Activated CD4-positive, alpha-beta memory T cell treated with anti-CD3 and anti-CD28 coated beads for 36 hours (primary cell): ENCODE measurements at regions not wholly inside any gene's neighbourhood (a gene's known extent, or its start where the extent isn't known, plus 50 kb on each side); places are given as distances from the start of the nearest gene placed in this dataset.
A peak's percentile ranks its signal among the peaks of the same experiment; 100 is the strongest.

ENCODE experiments used
- CTCF ChIA-PET: fragments of 350-600 bp; sonication (Branson Sonifier 250); formaldehyde crosslinking; loops from one replicate; lab custom pipeline; 2021; ENCODE audit warnings: antibody characterized with exemption, inconsistent platforms; lab: Charles Lee
- POLR2A ChIA-PET: fragments of 350-600 bp; sonication (Branson Sonifier 250); formaldehyde crosslinking; loops from one replicate; lab custom pipeline; 2021; ENCODE audit warnings: antibody characterized with exemption; lab: Charles Lee
- DNase-seq: peaks from one replicate; pipeline ENCODE4 v3.0.0-alpha.2; 2020
- H3K27ac Mint-ChIP-seq: one replicate; pipeline ENCODE4 v1.8.0; 2021; ENCODE audit warnings: mixed read lengths
- H3K27me3 Mint-ChIP-seq: one replicate; pipeline ENCODE4 v1.8.0; 2021; ENCODE audit warnings: mixed read lengths
- H3K36me3 Mint-ChIP-seq: one replicate; pipeline ENCODE4 v1.8.0; 2021; ENCODE audit warnings: mixed read lengths
- H3K4me1 Mint-ChIP-seq: one replicate; pipeline ENCODE4 v1.8.0; 2021; ENCODE audit warnings: low read depth, mixed read lengths
- H3K4me3 Mint-ChIP-seq: one replicate; pipeline ENCODE4 v1.8.0; 2021; ENCODE audit warnings: mild to moderate bottlenecking, mixed read lengths
- H3K9me3 Mint-ChIP-seq: one replicate; pipeline ENCODE4 v1.8.0; 2021; ENCODE audit warnings: mixed read lengths
- intact Hi-C: fragments of 100-400 bp; cut with micrococcal nuclease; formaldehyde crosslinking; loops from one replicate; pipeline ENCODE4 v1.15.1; 2023

- Mint-ChIP-seq H3K9me3 (no peaks in the 10 kb centered on the region), H3K27ac (no peak overlapping the region), H3K36me3 (no peaks in the 10 kb centered on the region), H3K4me3 (no peak overlapping the region), H3K27me3 (no peaks in the 10 kb centered on the region), H3K4me1 (no peaks in the 10 kb centered on the region)
- POLR2A ChIA-PET = no interaction called here
- intact Hi-C loops = no loop called here
- CTCF ChIA-PET = no interaction called here
- DNase-seq = no peak
Measured at GRCh38 chr18:47407736-47408135, 156.3 kb upstream of the SKOR2 start.

GRCh38 chr18:47404845-47405244, 153.4 kb upstream of the SKOR2 start:
- intact Hi-C loops = no loop called here
- Mint-ChIP-seq H3K4me1 (no peaks in the 10 kb centered on the region), H3K9me3 (no peaks in the 10 kb centered on the region), H3K27me3 (no peaks in the 10 kb centered on the region), H3K27ac (no peak overlapping the region), H3K36me3 (no peaks in the 10 kb centered on the region), H3K4me3 (no peak overlapping the region)
- DNase-seq = no peak
- POLR2A ChIA-PET = no interaction called here
- CTCF ChIA-PET = no interaction called here

- DNase-seq = no peak
- H3K36me3 Mint-ChIP-seq = no peaks in the 10 kb centered on the region
- H3K9me3 Mint-ChIP-seq = no peaks in the 10 kb centered on the region
- ChIA-PET CTCF (no interaction called here), POLR2A (no interaction called here)
- no peaks in the 10 kb centered on the region for H3K27me3 Mint-ChIP-seq
- H3K4me1 Mint-ChIP-seq = no peaks in the 10 kb centered on the region
- intact Hi-C loops = no loop called here
- no peak overlapping the region for H3K4me3 Mint-ChIP-seq
- no peak overlapping the region for H3K27ac Mint-ChIP-seq
Measured at GRCh38 chr18:47403949-47404348, 152.5 kb upstream of the SKOR2 start.

GRCh38 chr18:47403317-47403716, 151.9 kb upstream of the SKOR2 start:
- Mint-ChIP-seq H3K9me3 (no peaks in the 10 kb centered on the region), H3K36me3 (no peaks in the 10 kb centered on the region), H3K4me3 (no peak overlapping the region), H3K27me3 (no peaks in the 10 kb centered on the region), H3K27ac (no peak overlapping the region), H3K4me1 (no peaks in the 10 kb centered on the region)
- ChIA-PET POLR2A (no interaction called here), CTCF (no interaction called here)
- intact Hi-C loops = no loop called here
- DNase-seq = no peak

- no peak for DNase-seq
- Mint-ChIP-seq H3K9me3 (peaks cover 8% of the 10 kb centered on the region), H3K27me3 (no peaks in the 10 kb centered on the region), H3K36me3 (no peaks in the 10 kb centered on the region), H3K27ac (no peak overlapping the region), H3K4me1 (no peaks in the 10 kb centered on the region), H3K4me3 (no peak overlapping the region)
- ChIA-PET CTCF (no interaction called here), POLR2A (no interaction called here)
- intact Hi-C loops = no loop called here
Measured at GRCh38 chr18:47399475-47399874, 148.0 kb upstream of the SKOR2 start.

- Mint-ChIP-seq H3K4me3 (no peak overlapping the region), H3K27me3 (no peaks in the 10 kb centered on the region), H3K27ac (no peak overlapping the region), H3K9me3 (peaks cover 8% of the 10 kb centered on the region), H3K36me3 (no peaks in the 10 kb centered on the region), H3K4me1 (no peaks in the 10 kb centered on the region)
- intact Hi-C loops = loop anchor here (2.0 kb wide), 1 partner anchor 351 kb away; no protein-coding TSS in a partner anchor
- DNase-seq = peak; percentile 21
- ChIA-PET POLR2A (no interaction called here), CTCF (interaction anchor here (0.7 to 1.1 kb wide), 3 partner anchors 30 to 113 kb away, joined by 3 read pairs; no protein-coding TSS in a partner anchor)
Measured at GRCh38 chr18:47397671-47398319, 146.3 kb upstream of the SKOR2 start.

GRCh38 chr18:47391665-47392064, 140.2 kb upstream of the SKOR2 start:
- intact Hi-C loops = no loop called here
- ChIA-PET POLR2A (no interaction called here), CTCF (no interaction called here)
- H3K4me1 Mint-ChIP-seq = no peaks in the 10 kb centered on the region
- peaks cover 5% of the 10 kb centered on the region for H3K27me3 Mint-ChIP-seq
- no peak overlapping the region for H3K27ac Mint-ChIP-seq
- no peak for DNase-seq
- no peaks in the 10 kb centered on the region for H3K9me3 Mint-ChIP-seq
- H3K36me3 Mint-ChIP-seq = no peaks in the 10 kb centered on the region
- no peak overlapping the region for H3K4me3 Mint-ChIP-seq

- Mint-ChIP-seq H3K27ac (no peak overlapping the region), H3K4me3 (no peak overlapping the region), H3K36me3 (no peaks in the 10 kb centered on the region), H3K4me1 (no peaks in the 10 kb centered on the region), H3K9me3 (no peaks in the 10 kb centered on the region), H3K27me3 (peaks cover 5% of the 10 kb centered on the region)
- intact Hi-C loops = no loop called here
- CTCF ChIA-PET = no interaction called here
- no peak for DNase-seq
- POLR2A ChIA-PET = no interaction called here
Measured at GRCh38 chr18:47390410-47391024, 139.1 kb upstream of the SKOR2 start.

GRCh38 chr18:47389210-47389609, 137.8 kb upstream of the SKOR2 start:
- ChIA-PET CTCF (no interaction called here), POLR2A (no interaction called here)
- H3K27ac Mint-ChIP-seq = no peak overlapping the region
- H3K4me3 Mint-ChIP-seq = no peak overlapping the region
- no peaks in the 10 kb centered on the region for H3K9me3 Mint-ChIP-seq
- H3K4me1 Mint-ChIP-seq = no peaks in the 10 kb centered on the region
- intact Hi-C loops = no loop called here
- H3K27me3 Mint-ChIP-seq = peaks cover 5% of the 10 kb centered on the region
- no peaks in the 10 kb centered on the region for H3K36me3 Mint-ChIP-seq
- DNase-seq = no peak

GRCh38 chr18:47387864-47388263, 136.4 kb upstream of the SKOR2 start:
- Mint-ChIP-seq H3K27me3 (peaks cover 7% of the 10 kb centered on the region), H3K4me1 (no peaks in the 10 kb centered on the region), H3K36me3 (no peaks in the 10 kb centered on the region), H3K9me3 (no peaks in the 10 kb centered on the region), H3K27ac (no peak overlapping the region), H3K4me3 (no peak overlapping the region)
- no peak for DNase-seq
- ChIA-PET POLR2A (no interaction called here), CTCF (no interaction called here)
- intact Hi-C loops = no loop called here

- no peaks in the 10 kb centered on the region for H3K36me3 Mint-ChIP-seq
- ChIA-PET POLR2A (no interaction called here), CTCF (no interaction called here)
- H3K4me1 Mint-ChIP-seq = no peaks in the 10 kb centered on the region
- intact Hi-C loops = no loop called here
- H3K4me3 Mint-ChIP-seq = no peak overlapping the region
- H3K9me3 Mint-ChIP-seq = no peaks in the 10 kb centered on the region
- no peak for DNase-seq
- no peak overlapping the region for H3K27ac Mint-ChIP-seq
- H3K27me3 Mint-ChIP-seq = peaks cover 2% of the 10 kb centered on the region
Measured at GRCh38 chr18:47383729-47384128, 132.3 kb upstream of the SKOR2 start.

- Mint-ChIP-seq H3K9me3 (no peaks in the 10 kb centered on the region), H3K27me3 (peaks cover 2% of the 10 kb centered on the region), H3K4me1 (no peaks in the 10 kb centered on the region), H3K27ac (no peak overlapping the region), H3K4me3 (no peak overlapping the region), H3K36me3 (no peaks in the 10 kb centered on the region)
- ChIA-PET CTCF (no interaction called here), POLR2A (no interaction called here)
- no peak for DNase-seq
- intact Hi-C loops = no loop called here
Measured at GRCh38 chr18:47381975-47382570, 130.6 kb upstream of the SKOR2 start.

GRCh38 chr18:47380153-47380552, 128.7 kb upstream of the SKOR2 start:
- ChIA-PET CTCF (no interaction called here), POLR2A (no interaction called here)
- H3K27ac Mint-ChIP-seq = no peak overlapping the region
- H3K27me3 Mint-ChIP-seq = peaks cover 4% of the 10 kb centered on the region
- no peaks in the 10 kb centered on the region for H3K9me3 Mint-ChIP-seq
- no peaks in the 10 kb centered on the region for H3K4me1 Mint-ChIP-seq
- no peaks in the 10 kb centered on the region for H3K36me3 Mint-ChIP-seq
- intact Hi-C loops = no loop called here
- H3K4me3 Mint-ChIP-seq = no peak overlapping the region
- DNase-seq = no peak
